ENCODE measurements at regions not wholly inside any gene's neighbourhood (a gene's known extent, or its start where the extent isn't known, plus 50 kb on each side); places are given as distances from the start of the nearest gene placed in this dataset.

GRCh38 chrX:115366535-115366934 lies 77.0 kb downstream of the LUZP4 start:
- no peak for TF ChIP-seq CTCF (IDR thresholded peaks at IDR 0.05)
- no peak for TF ChIP-seq REST (IDR thresholded peaks at IDR 0.05; ENCODE audit: insufficient read depth in 1 of 2, low read depth in 2 of 2, low read length in 1 of 2)
- no peak for TF ChIP-seq POLR2AphosphoS5 (IDR thresholded peaks at IDR 0.05; ENCODE audit: low read depth, low read length)
- TF ChIP-seq SIN3A (IDR thresholded peaks at IDR 0.05; ENCODE audit: borderline replicate concordance, insufficient read depth, low read depth, low read length), result no peak
- no peak for TF ChIP-seq TCF7L2 (IDR thresholded peaks at IDR 0.05; ENCODE audit: low read depth, low read length)
